K562 (cell line): ENCODE measurements at regions not wholly inside any gene's neighbourhood (a gene's known extent, or its start where the extent isn't known, plus 50 kb on each side); places are given as distances from the start of the nearest gene placed in this dataset.

Experiments
- ATAC-seq: fragments of 200-7000 bp; cut with Tn5 transposase; 3 replicates; pipeline ENCODE4 v1.9.1; 2020; ENCODE audit warnings: moderate library complexity
- BruUV-seq: library from RNA; stranded (reverse); fragments of 400-500 nt; replicated peaks from 2 replicates; lab custom pipeline; 2021; lab: Mats Ljungman, UMichigan
- CTCF ChIA-PET: fragments of 300-600 bp; formaldehyde crosslinking; extraction: SDS; loops from one replicate; lab custom pipeline; 2021; ENCODE audit warnings: low intra/inter-chr PET ratio; lab: Yijun Ruan, JAX
- POLR2A ChIA-PET: fragments of 300-600, 350-650 bp; sonication (Branson Sonifier 250); formaldehyde crosslinking; extraction: SDS; loops from one replicate; lab custom pipeline; 2021; ENCODE audit warnings: antibody characterized with exemption, inconsistent platforms; lab: Yijun Ruan, JAX
- DNase-seq, 4 experiments: peaks; one replicate each; pipeline versions ENCODE4 v3.0.0 to v3.0.0-alpha.2; 2011 to 2018; ENCODE audit warnings: low spot score in 3 of 4, mixed read lengths in 3 of 4; ENCODE audit errors: extremely low read depth in 1 of 4
- FAIRE-seq: peaks from 2 replicates; lab custom pipeline; 2011; peaks lifted over from hg19 to GRCh38; lab: Jason Lieb, UNC
- H2AFZ ChIP-seq: 2 replicates; pipeline ENCODE4 v1.6.0; 2011; ENCODE audit warnings: low read depth, low read length, control low read depth, inconsistent platforms
- H3K27ac ChIP-seq: fragments of 200-600 bp; 3 replicates; pipeline ENCODE4 v1.8.0; 2011; ENCODE audit warnings: low read depth, mild to moderate bottlenecking, control low read depth, inconsistent platforms, low read length, moderate library complexity, mixed read lengths; ENCODE audit errors: extremely low read depth
- H3K27me3 ChIP-seq, 2 experiments: fragments of 300-600 bp in 1 of 2; 2 replicates in 1 of 2; 3 replicates in 1 of 2; pipeline versions ENCODE4 v1.6.0 to v1.8.0; 2011; ENCODE audit warnings: inconsistent platforms in 2 of 2, low read length in 2 of 2, mild to moderate bottlenecking in 1 of 2, mixed read lengths in 1 of 2, moderate library complexity in 1 of 2; ENCODE audit not compliant: control insufficient read depth in 2 of 2, insufficient read depth in 2 of 2
- H3K36me3 ChIP-seq: fragments of 300-600 bp; 3 replicates; pipeline ENCODE4 v1.8.0; 2011; ENCODE audit warnings: mild to moderate bottlenecking, low read length, inconsistent platforms; ENCODE audit not compliant: control insufficient read depth, insufficient read depth
- H3K4me1 ChIP-seq, 2 experiments: fragments of 200-600 bp in 1 of 2; replicated peaks in 1 of 2; 2 replicates in 1 of 2; 3 replicates in 1 of 2; pipeline versions ENCODE4 v1.5.1 to v1.8.0; 2011; ENCODE audit warnings: inconsistent platforms in 2 of 2, low read length in 2 of 2, mild to moderate bottlenecking in 1 of 2, mixed read lengths in 1 of 2, moderate library complexity in 1 of 2; ENCODE audit not compliant: control insufficient read depth in 2 of 2, insufficient read depth in 2 of 2
- H3K4me2 ChIP-seq: 2 replicates; pipeline ENCODE4 v1.6.1; 2011; ENCODE audit warnings: low read length, control low read depth, inconsistent platforms, mixed read lengths; ENCODE audit not compliant: insufficient read depth
- H3K4me3 ChIP-seq: fragments of 200-600 bp; sonication (generic), shearing (Covaris generic); 2 replicates; pipeline ENCODE4 v1.5.1; 2016; ENCODE audit warnings: control low read depth, inconsistent platforms
- H3K79me2 ChIP-seq: fragments of 200-600 bp; 3 replicates; pipeline ENCODE4 v1.8.0; 2011; ENCODE audit warnings: low read length, inconsistent platforms; ENCODE audit not compliant: control insufficient read depth, insufficient read depth
- H3K9ac ChIP-seq, 2 experiments: 2 replicates each; pipeline versions ENCODE4 v1.6.0 to v1.6.1; 2011; ENCODE audit warnings: low read depth in 2 of 2, low read length in 2 of 2, control low read depth in 1 of 2, inconsistent platforms in 1 of 2, mild to moderate bottlenecking in 1 of 2, mixed read lengths in 1 of 2; ENCODE audit not compliant: insufficient read depth in 1 of 2
- H3K9me1 ChIP-seq: one replicate; pipeline ENCODE4 v1.6.0; 2011; ENCODE audit warnings: inconsistent platforms, mild to moderate bottlenecking, low read length, moderate library complexity; ENCODE audit not compliant: control insufficient read depth, insufficient read depth
- H3K9me3 ChIP-seq: replicated peaks from 2 replicates; pipeline ENCODE4 v1.5.1; 2011; ENCODE audit warnings: low read depth, low read length, inconsistent platforms; ENCODE audit not compliant: control insufficient read depth, insufficient read depth
- H4K20me1 ChIP-seq: replicated peaks from 2 replicates; pipeline ENCODE4 v1.6.1; 2011; ENCODE audit warnings: low read length, inconsistent platforms, mixed read lengths; ENCODE audit not compliant: control insufficient read depth, insufficient read depth
- GABPB1 ChIP-seq: sonication (generic); formaldehyde crosslinking; IDR thresholded peaks from 2 replicates; pipeline ENCODE4 v1.8.0; 2022; ENCODE audit warnings: mild to moderate bottlenecking, missing genetic modification reagents
- GABPB2 ChIP-seq: fragments of 250-450 bp; sonication (Bioruptor Pico); conservative IDR thresholded peaks from 2 replicates; pipeline ENCODE4 v1.5.1; 2021; ENCODE audit warnings: mild to moderate bottlenecking
- GTF2E2 ChIP-seq: fragments of 200-800 bp; sonication (Bioruptor generic); IDR thresholded peaks from 2 replicates; pipeline ENCODE4 v1.6.1; 2016; ENCODE audit warnings: missing genetic modification characterization, missing compliant biosample characterization
- POLR2G ChIP-seq: fragments of 200-400 bp; formaldehyde crosslinking; IDR thresholded peaks from 2 replicates; pipeline ENCODE4 v1.6.1; 2017; ENCODE audit warnings: low read depth, mild to moderate bottlenecking, antibody characterized with exemption, low read length, moderate library complexity
- PRMT5 ChIP-seq: sonication (generic); formaldehyde crosslinking; IDR thresholded peaks from 2 replicates; pipeline ENCODE4 v1.5.0; 2020; ENCODE audit warnings: missing genetic modification reagents
- SAP30 ChIP-seq: fragments of 200-600 bp; sonication (generic); IDR thresholded peaks from 2 replicates; pipeline ENCODE4 v1.6.1; 2012; ENCODE audit warnings: borderline replicate concordance, low read depth, mild to moderate bottlenecking, moderate library complexity, low read length, control low read depth, inconsistent platforms; ENCODE audit not compliant: insufficient read depth, poor library complexity, severe bottlenecking
- ZNF75A ChIP-seq: fragments of 450-650 bp; formaldehyde crosslinking; IDR thresholded peaks from 2 replicates; pipeline ENCODE4 v1.4.0; 2020; ENCODE audit warnings: mild to moderate bottlenecking
- WGBS: fragments of 100-300 bp; shearing (Covaris generic); methylation state at CpG from one replicate; pipeline ENCODE4 v1.1.6; 2016; ENCODE audit warnings: low coverage, mixed read lengths; ENCODE audit not compliant: insufficient coverage; ENCODE audit errors: missing lambda C conversion rate; 5-methylcytosine and 5-hydroxymethylcytosine counted together
- in situ Hi-C: fragments of 300-500 bp; cut with MboI; formaldehyde crosslinking; loops from 4 replicates; pipeline ENCODE4 v1.15.0; 2018; ENCODE audit warnings: inconsistent platforms, mixed read lengths
- intact Hi-C: fragments of 100-400 bp; cut with micrococcal nuclease; formaldehyde crosslinking; loops from 2 replicates; pipeline ENCODE4 v1.14.2; 2022

GRCh38 chr11:82539669-82540068 is 194.0 kb downstream of the FAM181B start:
- no peaks in the 10 kb centered on the region for H3K36me3 ChIP-seq
- no peaks in the 10 kb centered on the region for H3K9me1 ChIP-seq
- no peaks in the 10 kb centered on the region for H3K27me3 ChIP-seq
- no peaks in the 10 kb centered on the region for H3K9me3 ChIP-seq
- CTCF ChIA-PET, result no interaction called here
- no peak overlapping the region for H3K4me3 ChIP-seq
- no peaks in the 10 kb centered on the region for H4K20me1 ChIP-seq
- H3K79me2 ChIP-seq, result no peaks in the 10 kb centered on the region
- H3K27ac ChIP-seq, result no peak overlapping the region
- no peak overlapping the region for H3K9ac ChIP-seq
- in situ Hi-C loops (no loop called here), intact Hi-C loops (no loop called here)
- H3K4me1 ChIP-seq, result no peaks in the 10 kb centered on the region
- no peak overlapping the region for H3K4me2 ChIP-seq
- no peak overlapping the region for H2AFZ ChIP-seq
- no peak for FAIRE-seq
- no peak for DNase-seq
- TF ChIP-seq POLR2G, result no peak
- no peak for TF ChIP-seq SAP30
- no peak for TF ChIP-seq GABPB1 (CRISPR knock-in tag)
- no peak for TF ChIP-seq GTF2E2 (tag)
- no peak for TF ChIP-seq GABPB2
- TF ChIP-seq, all 486 proteins: peak for 0
- no peak for ATAC-seq
- POLR2A ChIA-PET, result no interaction called here
- no TSS peak for BruUV-seq

- intact Hi-C loops, result no loop called here
- WGBS, result 2% methylated on average over 3 of the region's 3 CpGs
- no peak overlapping the region for H3K27ac ChIP-seq
- DNase-seq, result no peak
- TF ChIP-seq GABPB1 (CRISPR knock-in tag) (no peak), PRMT5 (CRISPR knock-in tag) (no peak), ZNF75A (CRISPR knock-in tag) (no peak)
- TF ChIP-seq, all 486 proteins: peak for 0
- ChIA-PET CTCF (no interaction called here), POLR2A (no interaction called here)
- Histone ChIP-seq H3K36me3 (no peaks in the 10 kb centered on the region), H3K4me1 (no peaks in the 10 kb centered on the region), H3K27me3 (no peaks in the 10 kb centered on the region), H3K9me1 (no peaks in the 10 kb centered on the region), H3K79me2 (no peaks in the 10 kb centered on the region), H3K9ac (no peak overlapping the region), H4K20me1 (no peaks in the 10 kb centered on the region), H3K9me3 (no peaks in the 10 kb centered on the region), H3K4me2 (no peak overlapping the region), H2AFZ (no peak overlapping the region), H3K4me3 (no peak overlapping the region)
- ATAC-seq (no peak), FAIRE-seq (no peak)
- in situ Hi-C loops, result no loop called here
- no TSS peak for BruUV-seq
Measured at GRCh38 chr11:82536706-82537105, 197.0 kb downstream of the FAM181B start.
